Hematopoietic multipotent progenitor cell treated with erythropoietin and hydrocortisone succinate and interleukin-3 and kit ligand, for 4 days (in vitro differentiated cells): ENCODE measurements at regions not wholly inside any gene's neighbourhood (a gene's known extent, or its start where the extent isn't known, plus 50 kb on each side); places are given as distances from the start of the nearest gene placed in this dataset.
"Not testable (repeated sequence)": the region's sequence is repeated elsewhere in the genome, so short reads cannot be mapped to it uniquely, and the experiment has no call there.

Source experiments
- DNase-seq: peaks from one replicate; pipeline ENCODE4 v3.0.0-alpha.2; 2015

DNA sequence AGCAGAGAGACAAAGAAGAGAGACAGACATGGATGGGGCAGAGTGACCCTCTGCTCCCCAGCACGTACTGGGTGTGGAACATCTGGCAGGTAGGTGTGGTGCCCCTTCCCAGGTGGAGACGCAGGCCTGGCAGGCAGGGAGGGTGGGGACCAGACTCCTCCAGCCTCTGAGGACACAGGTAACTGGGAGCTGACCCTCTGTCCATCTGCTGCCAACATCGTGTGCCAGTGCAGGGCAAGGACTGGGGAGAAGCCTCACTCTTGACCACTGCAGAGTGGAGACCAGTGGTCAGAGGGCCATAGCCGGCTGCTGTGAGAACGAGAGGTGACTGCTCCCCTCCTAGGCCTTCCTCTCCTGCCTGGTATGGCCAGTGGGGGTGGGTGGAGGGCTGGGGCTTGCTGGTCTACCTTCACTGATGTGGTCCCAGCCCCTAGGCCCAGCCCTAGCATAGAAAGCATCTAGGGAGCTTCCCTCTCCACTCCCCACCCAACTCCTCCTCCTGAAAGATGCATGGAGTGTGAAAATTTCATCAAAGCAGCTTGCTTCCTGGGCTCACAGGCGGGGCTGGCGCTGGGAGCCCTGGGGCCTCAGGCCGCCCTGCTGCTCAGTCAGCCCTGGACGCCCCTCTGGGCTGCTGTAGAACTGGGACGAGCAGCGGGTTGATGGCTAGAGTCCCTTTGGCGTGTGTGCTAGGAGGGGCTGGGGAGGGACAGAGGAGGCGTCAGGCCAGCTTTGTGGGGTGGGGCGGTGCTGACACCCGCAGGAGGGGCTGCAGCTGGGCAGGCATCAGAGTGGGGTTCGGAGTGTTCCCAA, 90.3 kb downstream of the PLXNA1 start:
- DNase-seq: no peak

- DNase-seq: peak; percentile 50
These were observed 91.3 kb downstream of the PLXNA1 start for GRCh38 chr3:127073941-127074820.

DNA sequence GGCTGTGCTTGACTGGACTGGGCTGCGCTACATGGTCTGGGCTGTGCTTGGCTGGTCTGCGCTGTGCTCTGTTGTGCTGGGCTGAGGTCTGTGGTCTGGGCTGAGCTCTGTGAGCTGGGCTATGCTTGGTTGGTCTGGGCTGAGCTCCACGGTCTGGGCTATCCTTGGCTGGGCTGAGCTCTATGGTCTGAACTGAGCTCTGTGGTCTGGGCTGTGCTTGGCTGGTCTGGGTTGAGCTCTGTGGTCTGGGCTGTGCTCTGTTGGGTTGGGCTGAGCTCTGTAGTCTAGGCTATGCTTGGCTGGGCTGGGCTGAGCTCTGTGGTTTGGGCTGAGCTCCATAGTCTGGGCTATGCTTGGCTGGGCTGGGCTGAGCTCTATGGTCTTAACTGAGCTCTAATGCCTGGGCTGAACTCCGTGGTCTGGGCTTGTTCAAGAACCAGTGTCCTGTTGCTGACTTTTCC, 92.0 kb downstream of the PLXNA1 start:
- peak; percentile 91 for DNase-seq

DNA sequence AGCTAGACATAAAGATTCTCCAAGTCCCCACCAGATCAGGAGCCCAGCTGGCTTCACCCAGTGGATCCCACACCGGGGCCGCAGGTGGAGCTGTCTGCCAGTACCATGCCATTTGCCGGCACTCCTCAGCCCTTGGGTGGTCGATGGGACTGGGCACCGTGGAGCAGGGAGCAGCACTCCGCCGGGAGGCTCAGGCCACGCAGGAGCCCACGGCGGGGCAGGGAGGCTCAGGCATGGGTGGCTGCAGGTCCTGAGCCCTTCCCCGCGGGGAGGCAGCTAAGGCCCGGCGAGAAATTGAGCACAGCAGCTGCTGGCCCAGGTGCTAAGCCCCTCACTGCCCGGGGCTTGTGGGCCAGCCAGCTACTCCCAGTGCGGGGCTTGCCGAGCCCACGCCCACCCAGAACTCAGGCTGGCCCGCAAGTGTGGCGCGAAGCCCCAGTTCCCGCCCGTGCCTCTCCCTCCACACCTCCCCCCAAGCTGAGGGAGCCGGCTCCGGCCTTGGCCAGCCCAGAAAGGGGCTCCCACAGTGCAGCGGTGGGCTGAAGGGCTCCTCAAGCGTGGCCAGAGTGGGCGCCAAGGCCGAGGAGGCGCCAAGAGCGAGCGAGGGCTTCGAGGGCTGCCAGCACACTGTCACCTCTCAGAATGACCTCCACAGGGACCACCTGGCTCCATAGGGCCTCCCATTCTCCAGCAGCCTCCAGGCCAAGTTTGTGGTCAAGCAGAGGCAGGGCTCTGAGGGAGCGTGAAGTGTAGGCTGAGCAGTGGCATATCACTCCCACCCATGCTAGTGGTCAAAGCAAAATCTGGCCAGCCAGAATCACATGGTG, 93.5 kb downstream of the PLXNA1 start:
- not testable (repeated sequence) for DNase-seq

GRCh38 chr3:127077068-127077467, 94.2 kb downstream of the PLXNA1 start:
- DNase-seq: no peak

DNA sequence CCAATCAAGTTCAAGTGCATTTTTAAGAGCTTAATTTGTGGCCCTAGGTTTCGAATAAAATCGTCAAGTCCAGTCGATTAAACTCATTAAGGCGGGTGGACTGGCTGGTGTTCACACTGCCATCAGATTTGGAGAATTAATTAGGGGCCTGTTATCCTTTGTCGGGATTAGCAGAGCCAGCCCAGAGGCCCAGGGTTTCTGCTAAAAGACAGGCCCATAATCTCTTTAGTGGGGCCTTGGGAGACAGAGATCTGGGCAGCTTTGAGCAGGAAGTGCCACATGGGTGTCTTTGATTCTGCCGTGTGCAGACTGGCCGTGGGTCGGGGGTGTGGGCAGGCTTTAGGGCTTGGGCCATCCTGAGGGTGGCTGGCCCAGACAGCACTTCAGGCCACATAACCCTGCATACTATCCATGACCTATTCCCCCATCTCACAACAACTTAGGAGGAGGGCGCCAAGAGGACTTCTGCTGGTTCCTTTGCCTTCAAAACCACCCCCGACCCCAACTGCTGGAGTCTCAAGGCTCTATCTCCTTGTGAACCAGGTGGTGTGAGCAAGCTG, 94.7 kb downstream of the PLXNA1 start:
- DNase-seq: no peak

DNA sequence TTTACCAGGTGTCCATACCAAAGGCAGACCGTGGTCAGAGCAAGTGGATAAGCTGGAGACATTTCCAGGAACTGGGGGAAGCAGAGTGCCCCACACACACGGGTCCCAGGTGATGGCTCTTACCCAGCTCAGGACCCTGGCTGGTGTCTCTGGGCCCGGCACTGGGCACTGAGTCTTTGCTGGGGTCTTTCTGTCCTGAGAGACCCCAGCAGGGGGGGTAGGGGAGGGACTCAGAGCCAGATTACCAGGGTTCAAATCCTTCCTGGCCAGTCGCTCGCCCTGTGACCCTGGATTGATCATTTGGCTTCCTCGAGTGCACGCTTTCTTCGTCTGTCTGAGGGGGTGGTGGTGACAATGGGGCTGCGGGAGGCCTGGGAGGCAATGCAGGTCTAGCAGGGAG, 95.7 kb downstream of the PLXNA1 start:
- no peak for DNase-seq

DNA sequence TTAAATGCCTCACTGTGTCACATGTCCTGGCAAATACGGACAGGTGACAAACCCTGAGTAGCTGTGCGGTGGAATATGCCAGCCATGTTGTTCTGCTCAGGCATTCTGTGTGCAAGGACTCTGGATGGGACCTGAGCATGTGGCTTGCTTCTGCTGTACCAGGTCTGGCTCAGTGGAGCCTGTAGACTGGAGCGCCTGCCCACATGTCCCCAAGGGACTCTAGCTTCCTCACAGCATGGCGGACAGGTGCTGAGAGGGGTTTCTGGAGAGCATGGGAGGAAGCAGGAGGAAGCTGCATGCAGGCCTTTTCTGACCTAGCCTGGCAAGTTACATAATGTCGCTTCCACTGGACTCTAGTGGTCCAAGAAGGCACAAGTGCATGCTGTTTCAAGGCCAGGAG, 96.3 kb downstream of the PLXNA1 start:
- DNase-seq: no peak

DNA sequence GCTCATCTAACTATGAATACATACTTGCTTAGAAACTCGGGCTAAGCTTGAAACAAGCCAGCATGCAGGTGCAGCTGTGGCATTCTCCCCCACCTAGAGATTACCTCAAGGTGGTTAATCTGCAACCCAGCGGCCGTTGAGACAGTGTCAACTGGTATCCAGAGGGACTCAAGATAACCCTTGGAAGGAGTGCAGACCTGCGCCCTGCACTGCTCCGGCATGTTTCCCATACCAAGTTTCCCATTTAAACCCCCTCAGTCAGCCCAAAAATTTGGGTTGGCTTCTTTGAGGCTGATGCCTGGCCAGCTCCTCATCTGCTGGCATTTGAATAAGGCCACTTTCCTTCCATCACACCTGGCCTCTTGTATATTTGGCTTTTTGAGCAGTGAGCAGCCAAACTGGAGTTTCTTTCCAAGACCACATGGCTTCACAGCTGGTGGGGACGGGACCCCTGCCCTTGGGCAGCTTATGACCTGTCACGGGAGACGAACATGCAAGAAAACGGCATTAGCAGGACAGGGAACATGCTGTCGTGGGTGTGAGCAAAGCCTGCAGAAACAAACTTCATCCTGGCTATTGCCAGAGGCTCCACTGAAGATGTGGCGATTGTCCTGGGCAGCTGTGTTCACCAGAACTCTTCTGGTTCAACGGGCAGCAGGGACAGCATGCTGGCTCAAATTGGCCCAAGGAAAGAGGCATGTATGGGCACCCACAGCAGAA, 98.2 kb downstream of the PLXNA1 start:
- no peak for DNase-seq

GRCh38 chr3:127082066-127082465, 99.2 kb downstream of the PLXNA1 start:
- DNase-seq: no peak

DNA sequence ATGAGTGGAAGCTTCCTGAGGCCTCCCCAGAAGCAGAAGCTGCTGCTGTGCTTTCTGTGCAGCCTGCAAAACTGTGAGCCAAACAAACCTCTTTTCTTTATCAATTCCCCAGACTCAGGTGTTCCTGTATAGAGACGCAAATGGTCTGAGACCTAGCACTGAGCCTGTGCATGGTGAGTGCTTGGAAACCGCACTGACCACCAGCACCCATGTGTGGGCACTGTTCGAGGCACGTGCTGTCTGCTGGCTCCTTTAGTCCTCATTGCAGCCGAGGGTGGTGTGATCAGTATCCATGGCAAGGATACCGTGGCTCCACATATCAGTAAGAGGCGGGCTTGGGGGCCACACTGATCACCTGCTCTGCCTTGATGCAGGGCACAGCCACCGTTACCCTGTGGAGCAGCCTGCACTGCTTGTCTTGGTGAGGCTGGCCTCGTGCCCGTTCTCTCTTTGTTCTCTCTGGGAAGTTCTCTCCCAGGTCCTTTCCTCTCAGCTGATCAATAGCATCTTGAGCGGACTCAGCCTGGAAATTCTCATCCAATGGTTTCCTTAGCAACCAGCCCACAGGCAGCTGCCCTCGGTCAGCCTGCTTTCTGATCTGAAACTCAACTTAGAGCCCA, 101.0 kb downstream of the PLXNA1 start:
- no peak for DNase-seq

DNA sequence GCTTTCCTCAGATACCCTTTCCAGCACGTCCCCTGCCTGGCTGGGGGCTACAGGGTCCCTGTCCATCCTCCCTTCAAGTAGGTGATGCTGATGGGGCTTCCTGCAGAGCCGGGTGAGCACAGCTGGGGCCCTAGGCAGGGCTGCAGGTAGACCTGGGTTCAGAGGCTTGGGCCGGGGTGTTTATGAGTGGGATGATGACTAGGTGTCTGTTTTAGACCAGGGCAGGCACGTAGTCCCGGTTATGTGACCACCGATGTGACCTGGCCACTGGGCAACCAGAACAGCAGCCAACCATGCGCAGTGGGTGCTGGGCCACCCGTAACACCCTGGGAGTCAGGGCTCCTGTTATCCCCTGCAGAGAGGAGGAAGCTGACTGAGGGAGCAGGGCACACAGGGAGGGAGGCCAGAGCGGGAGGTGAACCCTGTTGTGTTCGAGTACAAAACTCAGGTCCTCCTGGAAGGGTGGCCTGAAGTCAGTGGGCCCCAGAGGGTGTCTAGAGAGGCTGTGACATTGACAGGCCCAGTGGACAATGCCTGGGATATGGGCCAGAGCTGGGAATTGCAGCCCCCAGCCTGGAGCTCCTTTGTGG, 101.6 kb downstream of the PLXNA1 start:
- DNase-seq: no peak

- DNase-seq: no peak
These were observed 102.7 kb downstream of the PLXNA1 start for GRCh38 chr3:127085576-127085975.

DNA sequence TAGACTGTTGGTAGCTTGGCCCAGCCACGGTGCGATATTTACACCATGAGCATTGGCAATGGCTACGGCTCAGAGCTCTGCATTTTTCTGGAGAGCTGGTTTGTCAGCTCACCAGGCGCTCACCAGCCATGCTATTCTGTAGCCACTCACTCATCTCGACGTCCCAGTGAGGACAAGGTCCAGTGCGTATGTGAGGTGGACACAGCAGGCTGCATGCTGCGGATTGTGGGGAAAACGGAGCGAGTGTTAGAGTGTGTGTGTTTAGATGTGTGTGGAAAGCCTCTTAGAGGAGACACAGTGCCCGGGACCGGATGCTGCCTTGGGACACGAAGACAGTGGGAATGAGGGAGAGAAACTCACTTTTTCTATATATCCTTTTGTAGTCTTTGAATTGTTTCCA, 103.7 kb downstream of the PLXNA1 start:
- DNase-seq: not testable (repeated sequence)

GRCh38 chr3:127087441-127087840, 104.5 kb downstream of the PLXNA1 start:
- DNase-seq: no peak

- no peak for DNase-seq
These were observed 104.2 kb upstream of the PRR23E start for GRCh38 chr3:127088511-127089351.

- DNase-seq: no peak
These were observed 103.3 kb upstream of the PRR23E start for GRCh38 chr3:127089486-127090145.

DNA sequence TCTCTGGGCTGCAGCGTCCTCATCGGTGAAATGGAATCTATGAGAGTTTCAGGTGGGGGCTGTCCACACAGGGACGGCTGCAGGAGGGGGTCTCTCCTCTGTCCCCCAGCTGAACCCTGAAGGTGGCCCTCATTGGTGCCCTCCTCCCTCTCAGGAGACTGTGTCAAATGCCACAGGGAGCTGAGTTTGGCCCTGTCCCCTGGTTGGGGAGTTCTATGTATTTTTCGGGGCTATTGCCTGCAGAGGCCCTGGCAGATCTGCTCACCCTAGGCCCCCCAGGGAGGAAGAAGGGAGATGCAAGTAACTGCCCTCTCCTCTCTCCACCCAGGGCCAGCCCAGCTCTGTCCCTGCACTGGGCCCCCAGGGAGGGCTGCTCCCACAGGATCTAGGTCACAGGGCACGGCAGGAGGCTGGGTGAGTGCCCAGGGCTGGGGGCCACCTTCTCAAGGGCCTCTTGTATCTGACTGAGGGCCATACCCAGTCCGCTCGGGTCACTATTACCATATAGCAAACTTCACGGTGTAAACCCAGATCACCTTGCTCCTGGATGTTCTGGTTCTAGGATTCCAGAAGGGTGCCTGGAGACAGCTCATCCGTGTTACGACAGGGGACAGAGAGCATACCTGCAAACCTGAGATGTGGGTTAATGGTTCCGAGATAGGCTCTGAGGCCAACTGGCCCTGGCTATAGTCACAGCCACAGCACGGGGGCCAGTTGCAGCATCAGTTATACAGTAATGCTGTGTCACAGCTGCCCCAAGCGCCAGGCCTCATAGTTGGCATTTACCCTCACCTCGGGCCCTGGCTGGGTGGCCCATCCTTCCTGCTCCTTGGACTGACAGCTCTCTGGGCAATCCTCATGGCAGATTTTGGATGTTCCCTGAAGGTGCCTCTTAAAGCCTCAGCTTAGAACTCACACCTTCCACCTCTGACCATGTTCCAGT, 102.4 kb upstream of the PRR23E start:
- DNase-seq: no peak
